ENCODE measurements at regions not wholly inside any gene's neighbourhood (a gene's known extent, or its start where the extent isn't known, plus 50 kb on each side); places are given as distances from the start of the nearest gene placed in this dataset.

GRCh38 chr2:28694364-28694763, 57.3 kb upstream of the PPP1CB start:
- intact Hi-C loops (cut with DNase I, micrococcal nuclease) = no loop called here
- no peak for DNase-seq
- ATAC-seq = no peak

- DNase-seq (no peak), ATAC-seq (no peak)
- intact Hi-C loops (cut with DNase I, micrococcal nuclease) = no loop called here
These were observed 56.4 kb upstream of the PPP1CB start for GRCh38 chr2:28695245-28695647.

GRCh38 chr2:28696261-28696660, 55.4 kb upstream of the PPP1CB start:
- intact Hi-C loops (cut with DNase I, micrococcal nuclease) = no loop called here
- ATAC-seq (peak; percentile 73), DNase-seq (no peak)

GRCh38 chr2:28697602-28698149, 54.0 kb upstream of the PPP1CB start:
- DNase-seq (no peak), ATAC-seq (no peak)
- intact Hi-C loops (cut with DNase I, micrococcal nuclease) = no loop called here

GRCh38 chr2:28698545-28698944, 53.1 kb upstream of the PPP1CB start:
- ATAC-seq (no peak), DNase-seq (no peak)
- intact Hi-C loops (cut with DNase I, micrococcal nuclease) = no loop called here

Data from left colon (tissue), 2 donors.